ENCODE measurements at regions not wholly inside any gene's neighbourhood (a gene's known extent, or its start where the extent isn't known, plus 50 kb on each side); places are given as distances from the start of the nearest gene placed in this dataset.

- Histone ChIP-seq H3K9ac (no peak overlapping the region), H3K4me2 (no peak overlapping the region), H3K27ac (no peak overlapping the region), H3K27me3 (no peaks in the 10 kb centered on the region), H3F3A (ENCODE audit: low read depth) (no peaks in the 10 kb centered on the region), H4K20me1 (ENCODE audit: low read depth) (no peaks in the 10 kb centered on the region), H3K4me1 (no peaks in the 10 kb centered on the region), H3K36me3 (no peaks in the 10 kb centered on the region), H3K4me3 (no peak overlapping the region), H3K79me2 (ENCODE audit: low read depth) (no peaks in the 10 kb centered on the region), H2AFZ (replicated peaks) (no peak overlapping the region), H3K9me3 (ENCODE audit: low read depth) (no peaks in the 10 kb centered on the region)
- H3K36me3 Mint-ChIP-seq, result peaks cover 2% of the 10 kb centered on the region
- TF ChIP-seq CTCF (IDR thresholded peaks at IDR 0.05) (no peak), EZH2phosphoT487 (IDR thresholded peaks at IDR 0.05) (no peak), EZH2 (IDR thresholded peaks at IDR 0.05) (no peak)
- no peak for DNase-seq (ENCODE audit: low spot score)
- H3K4me1 Mint-ChIP-seq, result peaks cover 43% of the 10 kb centered on the region
- peaks cover 9% of the 10 kb centered on the region for H3K9me3 Mint-ChIP-seq
- H3K27me3 Mint-ChIP-seq (ENCODE audit: insufficient read depth, low read depth), result peaks cover 11% of the 10 kb centered on the region
- H3K27ac Mint-ChIP-seq, result no peak overlapping the region
- H3K4me3 Mint-ChIP-seq, result no peak overlapping the region
Measured at GRCh38 chr2:239508261-239508660, 107.4 kb upstream of the HDAC4 start.

GRCh38 chr2:239507576-239508258 is 106.9 kb upstream of the HDAC4 start:
- DNase-seq (ENCODE audit: low spot score), result no peak
- H3F3A ChIP-seq (ENCODE audit: low read depth), result no peaks in the 10 kb centered on the region
- no peak overlapping the region for H2AFZ ChIP-seq (replicated peaks)
- peaks cover under 1% of the 10 kb centered on the region for H3K36me3 Mint-ChIP-seq
- H3K4me1 ChIP-seq, result no peaks in the 10 kb centered on the region
- H3K4me3 ChIP-seq, result no peak overlapping the region
- peaks cover 11% of the 10 kb centered on the region for H3K27me3 Mint-ChIP-seq (ENCODE audit: insufficient read depth, low read depth)
- TF ChIP-seq CTCF (IDR thresholded peaks at IDR 0.05) (no peak), EZH2 (IDR thresholded peaks at IDR 0.05) (no peak), EZH2phosphoT487 (IDR thresholded peaks at IDR 0.05) (no peak)
- H3K79me2 ChIP-seq (ENCODE audit: low read depth), result no peaks in the 10 kb centered on the region
- no peaks in the 10 kb centered on the region for H3K36me3 ChIP-seq
- H3K4me1 Mint-ChIP-seq, result peaks cover 43% of the 10 kb centered on the region
- H3K9me3 ChIP-seq (ENCODE audit: low read depth), result no peaks in the 10 kb centered on the region
- H3K4me2 ChIP-seq, result no peak overlapping the region
- H3K9me3 Mint-ChIP-seq, result peaks cover 8% of the 10 kb centered on the region
- no peaks in the 10 kb centered on the region for H3K27me3 ChIP-seq
- no peak overlapping the region for H3K4me3 Mint-ChIP-seq
- H3K27ac ChIP-seq, result no peak overlapping the region
- no peak overlapping the region for H3K9ac ChIP-seq
- H4K20me1 ChIP-seq (ENCODE audit: low read depth), result no peaks in the 10 kb centered on the region
- H3K27ac Mint-ChIP-seq, result no peak overlapping the region

GRCh38 chr2:239506961-239507360 is 106.1 kb upstream of the HDAC4 start:
- Mint-ChIP-seq H3K4me1 (peaks cover 43% of the 10 kb centered on the region), H3K4me3 (no peak overlapping the region), H3K27me3 (ENCODE audit: insufficient read depth, low read depth) (peaks cover 9% of the 10 kb centered on the region), H3K9me3 (peaks cover 4% of the 10 kb centered on the region), H3K36me3 (no peaks in the 10 kb centered on the region), H3K27ac (no peak overlapping the region)
- Histone ChIP-seq H3K36me3 (no peaks in the 10 kb centered on the region), H3K9me3 (ENCODE audit: low read depth) (no peaks in the 10 kb centered on the region), H3K4me1 (no peaks in the 10 kb centered on the region), H3K27ac (no peak overlapping the region), H3K9ac (no peak overlapping the region), H3K4me3 (no peak overlapping the region), H2AFZ (replicated peaks) (no peak overlapping the region), H3F3A (ENCODE audit: low read depth) (no peaks in the 10 kb centered on the region), H3K79me2 (ENCODE audit: low read depth) (no peaks in the 10 kb centered on the region), H4K20me1 (ENCODE audit: low read depth) (no peaks in the 10 kb centered on the region), H3K27me3 (no peaks in the 10 kb centered on the region), H3K4me2 (no peak overlapping the region)
- DNase-seq (ENCODE audit: low spot score), result no peak
- TF ChIP-seq EZH2phosphoT487 (IDR thresholded peaks at IDR 0.05) (no peak), CTCF (IDR thresholded peaks at IDR 0.05) (no peak), EZH2 (IDR thresholded peaks at IDR 0.05) (no peak)

Data from neural progenitor cell (in vitro differentiated cells).